ENCODE measurements at regions not wholly inside any gene's neighbourhood (a gene's known extent, or its start where the extent isn't known, plus 50 kb on each side); places are given as distances from the start of the nearest gene placed in this dataset.

GRCh38 chr11:134743820-134744195 is 331.8 kb upstream of the B3GAT1 start (continued):
- TF ChIP-seq CHD2 (IDR thresholded peaks at IDR 0.05; ENCODE audit: low read length) (no peak), YY1 (IDR thresholded peaks at IDR 0.05; ENCODE audit: low read depth, low read length) (no peak), HDAC6 (IDR thresholded peaks at IDR 0.05; ENCODE audit: low read depth, low read length) (no peak)
